SJSA1 (cell line): ENCODE measurements at regions not wholly inside any gene's neighbourhood (a gene's known extent, or its start where the extent isn't known, plus 50 kb on each side); places are given as distances from the start of the nearest gene placed in this dataset.
A peak's percentile ranks its signal among the peaks of the same experiment; 100 is the strongest.

Experiments
- DNase-seq, 2 experiments: peaks; one replicate each; pipeline ENCODE4 v3.0.0-alpha.2; 2015 to 2020; ENCODE audit warnings: low spot score in 2 of 2, low read depth in 1 of 2
- H3K27ac ChIP-seq: fragments of 250-450 bp; sonication (Bioruptor Pico); 2 replicates; pipeline ENCODE4 v1.5.1; 2020; ENCODE audit warnings: mild to moderate bottlenecking, moderate library complexity
- H3K27me3 ChIP-seq: fragments of 250-450 bp; sonication (Bioruptor Pico); replicated peaks from 2 replicates; pipeline ENCODE4 v1.5.1; 2020; ENCODE audit warnings: mild to moderate bottlenecking, moderate library complexity
- H3K36me3 ChIP-seq: fragments of 250-450 bp; sonication (Bioruptor Pico); 2 replicates; pipeline ENCODE4 v1.5.1; 2020; ENCODE audit warnings: mild to moderate bottlenecking
- H3K4me1 ChIP-seq: fragments of 250-450 bp; sonication (Bioruptor Pico); replicated peaks from 2 replicates; pipeline ENCODE4 v1.6.1; 2021; ENCODE audit warnings: mild to moderate bottlenecking
- H3K4me3 ChIP-seq: fragments of 250-450 bp; sonication (Bioruptor Pico); 2 replicates; pipeline ENCODE4 v1.5.1; 2020; ENCODE audit warnings: mild to moderate bottlenecking
- H3K9me3 ChIP-seq: fragments of 250-450 bp; sonication (Bioruptor Pico); replicated peaks from 2 replicates; pipeline ENCODE4 v1.5.1; 2020; ENCODE audit warnings: mild to moderate bottlenecking

DNA sequence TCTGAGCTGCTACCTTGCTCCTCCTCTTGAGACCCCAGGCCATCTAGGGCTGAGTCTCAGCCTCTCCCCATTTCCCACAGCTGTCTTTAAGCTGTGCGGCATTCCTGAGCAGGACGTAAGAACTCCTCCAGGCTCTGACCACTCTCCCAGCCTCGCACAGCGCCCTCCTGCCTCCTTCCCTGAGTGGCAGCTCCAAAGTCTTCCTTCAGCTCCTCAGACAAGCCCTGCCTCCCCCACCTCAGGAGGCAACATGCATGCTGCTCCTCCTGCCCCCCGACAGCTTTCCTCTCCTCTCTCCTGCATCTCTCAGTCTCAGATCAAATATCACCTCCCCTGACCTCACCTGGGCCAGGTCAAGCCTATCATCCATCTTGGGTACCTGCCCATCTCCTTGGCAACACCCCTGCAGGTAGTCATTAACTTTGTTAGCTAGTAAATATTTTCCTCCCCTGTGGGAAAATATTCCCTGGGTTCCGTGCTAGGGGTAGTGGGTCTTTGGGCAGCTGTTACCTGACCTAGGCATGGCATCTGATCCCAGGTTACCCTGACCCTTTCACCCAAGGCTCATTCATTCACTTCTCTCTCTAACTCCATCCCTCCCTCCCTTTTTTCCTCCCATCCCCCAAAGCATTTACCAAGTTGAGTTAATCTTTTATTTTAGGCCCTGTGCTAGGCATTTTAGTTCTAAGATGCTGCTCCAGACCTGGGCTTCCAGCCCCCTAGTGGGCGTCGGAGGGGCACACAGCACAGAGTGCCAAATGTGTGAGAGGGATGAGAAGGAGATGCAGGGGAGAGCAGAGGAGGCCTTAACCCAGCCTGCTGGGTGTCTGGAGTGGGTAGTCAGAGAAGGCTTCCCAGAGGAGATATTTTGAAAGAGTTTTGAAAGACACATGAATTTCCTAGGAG is 419.9 kb downstream of the PTPRU start:
- Histone ChIP-seq H3K4me1 (no peaks in the 10 kb centered on the region), H3K36me3 (no peaks in the 10 kb centered on the region), H3K9me3 (peaks cover 6% of the 10 kb centered on the region), H3K4me3 (no peak overlapping the region), H3K27ac (no peak overlapping the region), H3K27me3 (no peaks in the 10 kb centered on the region)
- DNase-seq: peak in 1 of 2 experiments; percentile 40

- Histone ChIP-seq H3K9me3 (peaks cover 6% of the 10 kb centered on the region), H3K27ac (no peak overlapping the region), H3K27me3 (no peaks in the 10 kb centered on the region), H3K36me3 (no peaks in the 10 kb centered on the region), H3K4me1 (no peaks in the 10 kb centered on the region), H3K4me3 (no peak overlapping the region)
- peak in 1 of 2 experiments; percentile 12 for DNase-seq
These were observed 418.8 kb downstream of the PTPRU start for GRCh38 chr1:29655145-29655544.

- Histone ChIP-seq H3K9me3 (no peaks in the 10 kb centered on the region), H3K36me3 (no peaks in the 10 kb centered on the region), H3K27me3 (no peaks in the 10 kb centered on the region), H3K4me1 (no peaks in the 10 kb centered on the region), H3K4me3 (no peak overlapping the region), H3K27ac (no peak overlapping the region)
- DNase-seq: peak in 1 of 2 experiments; percentile 16
These were observed 417.6 kb downstream of the PTPRU start for GRCh38 chr1:29653886-29654450.

GRCh38 chr1:29653034-29653810 is 416.9 kb downstream of the PTPRU start:
- Histone ChIP-seq H3K4me3 (no peak overlapping the region), H3K9me3 (no peaks in the 10 kb centered on the region), H3K27ac (no peak overlapping the region), H3K36me3 (no peaks in the 10 kb centered on the region), H3K4me1 (no peaks in the 10 kb centered on the region), H3K27me3 (no peaks in the 10 kb centered on the region)
- peak in 1 of 2 experiments; percentile 30 for DNase-seq

- H3K36me3 ChIP-seq: no peaks in the 10 kb centered on the region
- peak in 1 of 2 experiments; percentile 18 for DNase-seq
- no peaks in the 10 kb centered on the region for H3K4me1 ChIP-seq
- no peaks in the 10 kb centered on the region for H3K9me3 ChIP-seq
- H3K27ac ChIP-seq: no peak overlapping the region
- H3K27me3 ChIP-seq: peaks cover 5% of the 10 kb centered on the region; the same call in 1 of the 2 replicates
- H3K4me3 ChIP-seq: no peak overlapping the region
These were observed 415.7 kb downstream of the PTPRU start for GRCh38 chr1:29651684-29652665.

DNA sequence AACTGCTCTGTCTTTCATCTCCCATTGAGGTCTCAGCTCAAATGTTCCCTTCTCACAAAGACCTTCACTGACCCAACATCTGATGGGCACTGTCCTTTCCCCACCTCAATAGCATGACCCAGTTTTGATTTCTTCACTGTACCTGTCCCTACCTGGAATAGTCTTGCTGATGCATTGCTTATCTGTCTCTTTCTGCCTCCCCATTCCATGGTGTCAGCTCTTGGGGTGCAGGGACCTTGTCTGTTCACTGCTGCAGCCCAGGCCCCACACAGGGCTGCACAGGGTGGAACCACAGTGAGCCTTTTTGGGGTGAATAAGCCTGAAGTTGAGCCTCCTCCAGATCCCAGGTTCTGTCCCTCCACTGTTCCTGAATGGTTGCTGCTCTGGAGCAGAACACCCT is 414.9 kb downstream of the PTPRU start:
- peak in 1 of 2 experiments; percentile 12 for DNase-seq
- H3K9me3 ChIP-seq: no peaks in the 10 kb centered on the region
- peaks cover 5% of the 10 kb centered on the region; the same call in 1 of the 2 replicates for H3K27me3 ChIP-seq
- H3K36me3 ChIP-seq: no peaks in the 10 kb centered on the region
- H3K4me1 ChIP-seq: no peaks in the 10 kb centered on the region
- H3K27ac ChIP-seq: no peak overlapping the region
- no peak overlapping the region for H3K4me3 ChIP-seq

DNA sequence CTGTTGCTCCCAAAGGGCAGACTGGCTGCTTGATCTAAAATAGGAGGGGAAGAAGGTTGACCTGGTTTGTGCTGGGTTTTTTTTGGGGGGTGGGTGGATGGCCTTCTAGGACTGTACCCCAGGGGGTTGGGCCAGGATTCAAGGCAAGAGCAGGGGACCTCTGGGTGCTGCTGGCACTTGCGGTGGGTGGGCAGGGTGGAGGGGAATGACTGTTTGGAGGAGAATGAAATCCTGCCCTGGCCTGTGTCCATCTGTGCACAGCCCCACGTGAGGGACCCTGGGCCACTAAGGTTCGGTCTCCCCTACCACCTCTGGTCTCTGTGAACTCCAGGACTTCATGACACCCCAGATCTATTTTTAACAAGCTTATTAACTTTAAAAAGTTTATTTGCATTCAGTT is 414.2 kb downstream of the PTPRU start:
- Histone ChIP-seq H3K4me1 (no peaks in the 10 kb centered on the region), H3K4me3 (no peak overlapping the region), H3K27ac (no peak overlapping the region), H3K9me3 (no peaks in the 10 kb centered on the region), H3K27me3 (peaks cover 5% of the 10 kb centered on the region; the same call in 1 of the 2 replicates), H3K36me3 (no peaks in the 10 kb centered on the region)
- DNase-seq: peak in 1 of 2 experiments; percentile 27

DNA sequence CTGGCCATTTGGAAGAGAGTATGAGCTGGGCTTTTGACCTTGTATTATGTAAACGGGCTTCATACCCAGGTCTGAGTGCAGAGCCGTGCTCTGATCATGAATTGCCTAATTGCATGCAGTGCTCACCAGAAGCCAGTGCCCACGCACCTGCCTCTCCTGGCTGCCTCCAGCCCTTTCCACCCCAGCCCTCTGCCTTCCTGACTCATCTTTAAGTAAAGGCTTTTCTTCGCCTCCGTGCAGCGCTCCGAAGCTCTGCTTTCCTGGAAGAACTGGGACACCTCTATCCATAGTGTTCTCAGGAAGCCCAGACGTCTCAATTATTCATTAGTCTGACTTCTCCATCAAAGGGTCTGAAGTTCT is 413.7 kb downstream of the PTPRU start:
- Histone ChIP-seq H3K36me3 (no peaks in the 10 kb centered on the region), H3K27me3 (peaks cover 8% of the 10 kb centered on the region; the same call in 1 of the 2 replicates), H3K27ac (no peak overlapping the region), H3K9me3 (no peaks in the 10 kb centered on the region), H3K4me1 (no peaks in the 10 kb centered on the region), H3K4me3 (no peak overlapping the region)
- peak in 1 of 2 experiments; percentile 23 for DNase-seq

DNA sequence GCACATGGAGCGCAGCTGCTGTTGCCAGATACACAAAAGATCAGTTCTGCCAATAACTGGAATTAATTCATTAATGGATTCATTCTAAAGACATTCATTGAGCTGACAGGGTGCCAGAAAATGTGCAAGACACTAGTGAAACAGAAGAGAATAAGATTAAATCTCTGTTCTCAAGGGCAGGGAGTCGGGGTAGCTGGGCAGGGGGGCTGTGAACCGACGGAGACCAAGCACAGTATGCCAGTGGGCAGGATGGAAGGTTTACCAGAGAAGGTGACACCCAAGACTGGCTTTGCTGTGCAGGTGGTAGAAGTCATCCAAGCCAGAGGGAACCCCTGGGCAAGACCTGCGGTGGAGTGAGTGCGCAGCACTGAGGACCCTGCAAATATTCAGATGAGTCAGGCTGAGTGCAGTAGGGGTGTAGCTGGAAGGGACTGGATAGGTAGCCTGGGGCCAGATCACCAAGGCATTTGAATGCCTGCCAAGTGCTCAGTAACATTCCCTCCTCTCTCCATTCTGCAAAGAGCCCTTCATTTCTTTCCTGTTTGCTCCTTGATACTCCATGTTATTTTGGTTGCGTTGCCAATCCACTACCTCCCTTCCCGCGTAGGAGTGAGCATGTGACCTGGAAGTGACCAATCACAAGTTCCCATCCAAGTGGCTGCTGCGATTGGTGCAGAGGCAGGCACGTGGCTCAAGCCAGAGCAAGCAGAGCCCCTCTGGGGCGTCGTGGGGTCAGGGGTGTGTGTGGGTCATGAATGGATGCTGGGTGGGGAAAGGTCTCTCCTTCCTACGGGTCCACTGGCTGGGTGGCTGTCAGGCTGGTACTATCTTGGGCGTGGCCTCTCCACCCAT is 413.1 kb downstream of the PTPRU start:
- DNase-seq: peak in 1 of 2 experiments; percentile 27
- Histone ChIP-seq H3K4me1 (no peaks in the 10 kb centered on the region), H3K4me3 (no peak overlapping the region), H3K27ac (no peak overlapping the region), H3K9me3 (no peaks in the 10 kb centered on the region), H3K27me3 (peaks cover 8% of the 10 kb centered on the region; the same call in 1 of the 2 replicates), H3K36me3 (no peaks in the 10 kb centered on the region)

GRCh38 chr1:29648798-29649188 is 412.5 kb downstream of the PTPRU start:
- H3K4me3 ChIP-seq: no peak overlapping the region
- no peak overlapping the region for H3K27ac ChIP-seq
- no peak for DNase-seq
- H3K27me3 ChIP-seq: peaks cover 8% of the 10 kb centered on the region
- no peaks in the 10 kb centered on the region for H3K4me1 ChIP-seq
- no peaks in the 10 kb centered on the region for H3K36me3 ChIP-seq
- H3K9me3 ChIP-seq: no peaks in the 10 kb centered on the region

GRCh38 chr1:29648026-29648425 is 411.7 kb downstream of the PTPRU start:
- Histone ChIP-seq H3K9me3 (no peaks in the 10 kb centered on the region), H3K27ac (no peak overlapping the region), H3K4me1 (no peaks in the 10 kb centered on the region), H3K36me3 (no peaks in the 10 kb centered on the region), H3K27me3 (peaks cover 8% of the 10 kb centered on the region), H3K4me3 (no peak overlapping the region)
- DNase-seq: no peak

- no peak overlapping the region for H3K4me3 ChIP-seq
- no peak overlapping the region for H3K27ac ChIP-seq
- H3K27me3 ChIP-seq: peaks cover 8% of the 10 kb centered on the region
- H3K36me3 ChIP-seq: no peaks in the 10 kb centered on the region
- H3K9me3 ChIP-seq: no peaks in the 10 kb centered on the region
- no peak for DNase-seq
- no peaks in the 10 kb centered on the region for H3K4me1 ChIP-seq
These were observed 411.3 kb downstream of the PTPRU start for GRCh38 chr1:29647581-29647980.
